ENCODE measurements at regions not wholly inside any gene's neighbourhood (a gene's known extent, or its start where the extent isn't known, plus 50 kb on each side); places are given as distances from the start of the nearest gene placed in this dataset.

DNA sequence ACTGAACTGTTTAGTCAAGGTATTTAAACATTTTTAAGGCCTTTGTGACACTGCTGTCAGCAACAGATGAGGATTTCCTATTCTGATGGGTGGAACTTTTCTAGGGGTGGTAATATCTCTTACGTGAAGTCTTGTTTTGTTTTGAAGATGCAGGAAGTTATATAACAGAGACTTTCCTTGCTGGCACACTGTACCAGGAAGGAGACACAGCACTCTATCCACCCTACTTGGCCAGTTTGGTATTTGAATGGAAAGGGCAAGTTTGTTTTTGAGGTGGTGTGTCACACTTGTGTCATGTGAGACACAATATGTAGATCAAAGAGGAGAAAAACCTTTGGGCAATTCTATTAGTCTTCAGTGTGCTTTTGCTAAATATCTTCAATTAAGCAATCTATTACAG lies 51.6 kb upstream of the SRP54 start:
- no peak for DNase-seq (ENCODE audit: low read depth in 2 of 2)

DNA sequence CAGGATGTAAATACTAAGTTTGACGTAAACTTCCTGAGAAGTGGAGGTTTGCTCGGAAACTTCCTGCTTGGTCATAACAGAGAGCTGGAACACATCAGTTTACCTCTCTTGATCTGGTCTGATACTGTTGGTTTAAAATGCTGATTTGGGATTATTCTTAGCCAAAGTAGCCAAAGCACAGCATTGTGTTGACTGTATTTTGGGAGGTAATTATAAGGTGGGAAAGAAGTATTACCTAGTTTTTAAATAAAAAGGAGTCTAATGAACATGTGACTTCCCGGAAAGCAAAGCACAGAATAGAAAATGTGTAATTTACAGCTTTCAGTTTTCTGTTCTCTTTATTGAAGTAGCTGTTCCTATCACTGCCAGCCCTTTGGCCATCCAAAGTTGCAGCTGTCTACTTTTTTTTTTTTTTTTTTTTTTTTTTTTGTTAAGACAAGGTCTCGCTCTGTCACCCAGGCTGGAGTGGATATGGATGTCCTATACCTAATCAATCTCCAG lies 52.2 kb upstream of the SRP54 start:
- DNase-seq (ENCODE audit: low read depth in 2 of 2) = no peak

DNA sequence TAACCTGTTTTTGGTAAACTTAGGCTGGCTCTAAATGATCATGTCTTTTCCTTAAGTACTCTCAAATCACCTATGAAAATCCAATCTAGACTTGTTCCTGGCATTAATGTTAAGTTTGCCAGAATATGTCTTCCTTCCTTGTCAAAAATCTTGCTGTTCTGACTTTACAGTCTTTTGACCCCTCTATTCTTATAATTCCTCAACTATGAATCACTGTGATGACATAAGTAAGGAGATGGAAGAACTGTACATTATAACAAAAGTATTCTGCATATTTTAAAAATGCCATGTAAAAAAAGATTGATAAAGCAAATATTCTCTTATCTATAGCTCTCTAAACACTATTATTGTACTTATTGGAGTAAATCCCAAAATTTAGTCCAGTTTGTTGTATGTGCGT lies 51.4 kb upstream of the BAZ1A start:
- peak in 1 of 2 experiments; percentile 3 for DNase-seq (ENCODE audit: low read depth in 2 of 2)
